ENCODE measurements at regions not wholly inside any gene's neighbourhood (a gene's known extent, or its start where the extent isn't known, plus 50 kb on each side); places are given as distances from the start of the nearest gene placed in this dataset.

DNA sequence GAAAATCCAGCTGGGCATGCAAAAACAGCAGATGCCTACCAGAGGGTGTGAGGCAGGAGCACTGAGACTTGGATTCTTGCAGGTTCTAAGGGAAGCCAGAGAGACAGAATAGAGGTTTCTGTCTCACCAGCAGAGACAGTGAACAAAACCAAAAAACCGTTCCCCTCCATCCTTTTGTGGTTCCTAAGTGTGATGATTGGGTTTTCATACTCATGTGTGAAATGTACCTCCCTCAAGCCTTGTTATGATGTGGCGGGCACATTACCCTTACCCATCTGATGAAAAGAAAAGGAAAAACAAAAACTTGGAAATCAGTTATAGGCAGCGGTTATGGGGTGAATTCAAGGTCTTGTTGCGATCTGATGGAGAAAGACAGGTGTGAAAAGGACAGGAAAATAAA, 172.6 kb upstream of the CDH13 start:
- ATAC-seq (ENCODE audit: poor library complexity) (no peak), DNase-seq (peak in 1 of 14 experiments; percentile 60)
- CTCF ChIA-PET = no interaction called here
- Histone ChIP-seq H3K4me1 (ENCODE audit: insufficient read depth, low read length) (no peaks in the 10 kb centered on the region), H3K36me3 (ENCODE audit: insufficient read depth, low read length) (no peaks in the 10 kb centered on the region), H3K9me3 (ENCODE audit: control insufficient read depth in 1 of 2, insufficient read depth in 1 of 2, low read length in 2 of 2) (peaks cover 0 to under 1% of the 10 kb centered on the region in 2 experiments), H3K4me3 (ENCODE audit: low read length) (no peak overlapping the region), H3K27me3 (ENCODE audit: control insufficient read depth in 1 of 2, insufficient read depth in 2 of 2, low read length in 2 of 2) (no peaks in the 10 kb centered on the region), H3K27ac (ENCODE audit: low read depth in 1 of 2, low read length in 2 of 2) (no peak overlapping the region)
- H3K36me3 Mint-ChIP-seq (ENCODE audit: low read depth) = no peaks in the 10 kb centered on the region
- H3K27me3 Mint-ChIP-seq = peaks cover 18% of the 10 kb centered on the region
- no peak overlapping the region for H3K4me3 Mint-ChIP-seq
- intact Hi-C loops (cut with DNase I, micrococcal nuclease) = no loop called here
- POLR2A ChIA-PET = no interaction called here
- TF ChIP-seq CTCF (IDR thresholded peaks at IDR 0.05) = no peak
- no peaks in the 10 kb centered on the region for H3K9me3 Mint-ChIP-seq
- H3K4me1 Mint-ChIP-seq (ENCODE audit: low read depth) = no peaks in the 10 kb centered on the region
- H3K27ac Mint-ChIP-seq = no peak overlapping the region

GRCh38 chr16:82452004-82452756, 174.6 kb upstream of the CDH13 start:
- CTCF ChIA-PET = no interaction called here
- no peaks in the 10 kb centered on the region for H3K4me1 ChIP-seq (ENCODE audit: insufficient read depth, low read length)
- no peak overlapping the region for H3K27ac ChIP-seq (ENCODE audit: low read depth in 1 of 2, low read length in 2 of 2)
- no peaks in the 10 kb centered on the region for H3K36me3 ChIP-seq (ENCODE audit: insufficient read depth, low read length)
- intact Hi-C loops (cut with DNase I, micrococcal nuclease) = no loop called here
- Mint-ChIP-seq H3K36me3 (ENCODE audit: low read depth) (no peaks in the 10 kb centered on the region), H3K27ac (no peak overlapping the region), H3K4me3 (no peak overlapping the region), H3K4me1 (ENCODE audit: low read depth) (no peaks in the 10 kb centered on the region), H3K27me3 (peaks cover 17% of the 10 kb centered on the region), H3K9me3 (no peaks in the 10 kb centered on the region)
- no peaks in the 10 kb centered on the region for H3K27me3 ChIP-seq (ENCODE audit: control insufficient read depth in 1 of 2, insufficient read depth in 2 of 2, low read length in 2 of 2)
- no peak for ATAC-seq (ENCODE audit: poor library complexity)
- POLR2A ChIA-PET = no interaction called here
- DNase-seq = peak in 2 of 14 experiments; percentile 3 to 52
- TF ChIP-seq CTCF (IDR thresholded peaks at IDR 0.05) = no peak
- peaks cover 0 to 5% of the 10 kb centered on the region in 2 experiments for H3K9me3 ChIP-seq (ENCODE audit: control insufficient read depth in 1 of 2, insufficient read depth in 1 of 2, low read length in 2 of 2)
- no peak overlapping the region for H3K4me3 ChIP-seq (ENCODE audit: low read length)

- CTCF ChIA-PET = no interaction called here
- ATAC-seq (ENCODE audit: poor library complexity) = no peak
Measured at GRCh38 chr16:82451449-82451848, 175.3 kb upstream of the CDH13 start.

More at GRCh38 chr16:82451449-82451848, 175.3 kb upstream of the CDH13 start:
- no peak for DNase-seq
- Histone ChIP-seq H3K4me1 (ENCODE audit: insufficient read depth, low read length) (no peaks in the 10 kb centered on the region), H3K4me3 (ENCODE audit: low read length) (no peak overlapping the region), H3K27ac (ENCODE audit: low read depth in 1 of 2, low read length in 2 of 2) (no peak overlapping the region), H3K27me3 (ENCODE audit: control insufficient read depth in 1 of 2, insufficient read depth in 2 of 2, low read length in 2 of 2) (no peaks in the 10 kb centered on the region), H3K9me3 (ENCODE audit: control insufficient read depth in 1 of 2, insufficient read depth in 1 of 2, low read length in 2 of 2) (peaks cover 0 to 5% of the 10 kb centered on the region in 2 experiments), H3K36me3 (ENCODE audit: insufficient read depth, low read length) (no peaks in the 10 kb centered on the region)
- Mint-ChIP-seq H3K27ac (no peak overlapping the region), H3K4me1 (ENCODE audit: low read depth) (no peaks in the 10 kb centered on the region), H3K4me3 (no peak overlapping the region), H3K27me3 (peaks cover 9% of the 10 kb centered on the region), H3K9me3 (no peaks in the 10 kb centered on the region), H3K36me3 (ENCODE audit: low read depth) (no peaks in the 10 kb centered on the region)
- POLR2A ChIA-PET = no interaction called here
- intact Hi-C loops (cut with DNase I, micrococcal nuclease) = no loop called here
- TF ChIP-seq CTCF (IDR thresholded peaks at IDR 0.05) = no peak
